ENCODE measurements at regions not wholly inside any gene's neighbourhood (a gene's known extent, or its start where the extent isn't known, plus 50 kb on each side); places are given as distances from the start of the nearest gene placed in this dataset.

DNA sequence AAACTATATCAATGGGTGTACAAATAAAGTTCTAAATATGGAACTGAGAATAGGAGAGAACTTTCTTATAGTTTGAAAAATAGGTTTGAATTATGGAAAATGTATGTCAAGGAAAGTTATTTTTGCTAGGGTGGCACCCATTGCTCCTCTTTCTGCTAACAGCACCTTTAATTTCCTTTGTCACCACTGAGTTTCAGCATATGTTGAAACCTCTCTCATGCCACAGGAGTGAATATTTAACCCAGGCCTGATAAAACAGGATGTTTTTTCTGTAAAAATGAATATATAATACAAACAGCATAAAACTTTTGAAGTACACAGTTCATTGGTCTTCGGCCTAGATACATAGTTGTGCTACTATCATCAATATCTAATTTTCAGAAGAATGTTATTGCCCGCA is 385.5 kb upstream of the ANO5 start:
- intact Hi-C loops (cut with DNase I): no loop called here

DNA sequence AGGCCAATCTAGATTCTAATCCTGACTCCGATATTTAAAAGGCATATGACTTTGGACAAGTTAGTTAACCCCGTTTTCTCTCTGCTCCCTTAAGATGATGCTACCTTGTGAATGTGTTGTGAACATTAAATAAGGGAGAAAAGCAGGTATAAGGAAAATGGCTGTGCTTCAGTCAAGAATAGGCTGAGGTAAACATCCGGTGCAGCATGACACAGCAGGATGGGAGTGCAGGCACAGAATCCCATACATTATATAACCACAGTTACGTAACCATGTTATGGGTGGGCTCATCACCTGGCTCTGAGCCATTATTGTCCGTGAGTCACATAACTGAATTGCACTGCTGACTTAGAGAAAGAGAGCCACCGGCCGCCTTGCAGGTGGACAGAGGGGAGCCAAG is 382.2 kb upstream of the ANO5 start:
- intact Hi-C loops (cut with DNase I): no loop called here
- DNase-seq (ENCODE audit: low spot score): no peak

More for the DNA sequence above, 385.5 kb upstream of the ANO5 start:
- DNase-seq (ENCODE audit: low spot score): no peak

DNA sequence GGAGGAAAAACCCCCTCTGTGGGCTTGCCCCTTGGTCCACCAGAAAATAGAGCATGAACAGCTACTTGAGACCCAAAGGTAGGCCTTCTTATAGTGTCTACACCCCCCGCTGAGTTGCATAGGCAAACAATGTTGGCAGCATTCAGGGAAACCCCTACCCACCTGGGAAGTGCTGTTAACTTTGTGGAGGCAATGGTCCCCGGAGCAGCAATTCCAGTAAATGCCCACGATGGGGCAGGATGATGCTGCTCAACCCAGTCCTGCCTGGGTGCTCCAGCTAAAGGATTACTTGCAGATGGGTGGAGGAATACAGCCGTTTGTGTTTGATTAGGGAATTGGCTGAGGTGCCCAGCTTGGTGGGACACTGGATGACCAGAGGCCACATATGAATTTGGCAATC is 381.3 kb upstream of the ANO5 start:
- no peak for DNase-seq (ENCODE audit: low spot score)
- intact Hi-C loops (cut with DNase I): no loop called here

DNA sequence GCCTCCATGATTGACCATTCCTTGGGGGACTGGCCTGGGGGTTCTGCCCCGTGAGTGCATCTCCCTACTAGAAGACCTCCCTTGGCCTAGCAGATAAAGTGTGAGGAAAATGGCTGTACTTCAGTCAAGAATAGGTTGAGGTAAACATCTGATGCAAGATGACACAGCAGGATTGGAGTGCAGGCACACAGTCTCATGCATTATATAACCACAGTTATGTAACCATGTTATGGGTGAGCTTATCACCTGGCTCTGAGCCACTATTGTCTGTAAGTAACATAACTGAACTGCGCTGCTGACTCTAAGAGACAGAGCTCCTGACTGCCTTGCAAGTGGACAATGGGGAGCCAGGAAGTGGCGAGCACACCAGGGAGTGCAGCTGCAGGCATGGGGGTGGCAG is 378.7 kb upstream of the ANO5 start:
- no peak for DNase-seq (ENCODE audit: low spot score)
- intact Hi-C loops (cut with DNase I): no loop called here

DNA sequence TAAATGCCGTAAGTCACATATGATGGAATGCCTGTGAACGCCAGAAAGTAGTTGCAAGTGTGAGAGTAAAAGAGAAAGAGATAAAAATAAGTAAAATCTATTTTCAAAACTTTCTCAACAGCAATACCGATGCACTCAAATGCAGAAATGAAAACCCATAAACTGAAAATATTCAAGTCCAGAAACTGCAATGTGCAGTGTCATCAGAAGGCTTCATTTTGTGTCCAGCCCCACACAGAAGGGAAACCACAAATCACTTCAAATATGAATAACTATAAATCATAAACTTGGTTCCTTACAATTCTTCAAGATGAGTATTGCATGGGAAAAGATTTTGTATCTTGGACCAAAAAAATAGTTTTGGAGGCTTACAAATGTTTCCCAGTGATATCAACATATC is 375.2 kb upstream of the ANO5 start:
- no peak for DNase-seq (ENCODE audit: low spot score)
- intact Hi-C loops (cut with DNase I): no loop called here

DNA sequence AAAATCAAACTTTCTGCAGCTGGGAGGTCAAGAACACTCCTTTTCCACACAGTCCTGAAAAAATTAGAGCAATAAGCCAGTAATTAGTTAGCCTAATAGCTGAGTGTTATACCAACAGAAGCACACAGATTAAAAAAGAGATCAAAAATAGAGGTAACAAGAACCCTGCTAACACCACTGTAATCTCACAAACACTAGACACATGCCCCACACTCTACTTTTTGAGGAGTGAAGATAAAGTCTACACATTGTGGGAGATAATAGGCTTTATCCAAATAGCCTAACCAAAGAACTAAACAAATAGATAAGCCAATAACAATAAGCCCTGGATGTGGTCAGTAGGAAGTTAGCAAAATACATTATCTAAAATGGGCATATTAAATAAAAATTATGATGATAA is 372.7 kb upstream of the ANO5 start:
- no peak for DNase-seq (ENCODE audit: low spot score)
- intact Hi-C loops (cut with DNase I): no loop called here

DNA sequence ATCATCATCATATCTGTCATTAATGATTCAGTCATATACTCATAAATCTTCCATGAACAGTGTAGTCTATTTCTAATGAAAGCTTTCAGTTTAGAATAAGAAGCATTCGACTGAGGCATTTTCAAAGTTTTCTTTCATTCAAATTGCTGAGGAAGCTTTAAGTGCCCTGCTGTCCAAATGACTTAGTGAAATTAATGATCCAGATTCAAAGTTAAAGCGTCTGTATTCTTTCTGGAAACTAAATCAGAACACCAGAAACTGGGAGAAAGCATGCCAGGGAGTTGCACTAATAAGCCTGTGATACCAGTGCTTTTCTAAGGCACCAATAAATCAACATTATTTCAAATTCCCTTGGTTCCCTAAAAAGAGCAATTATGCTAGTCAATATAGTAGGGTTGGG is 367.8 kb upstream of the ANO5 start:
- DNase-seq (ENCODE audit: low spot score): no peak
- intact Hi-C loops (cut with DNase I): no loop called here

DNA sequence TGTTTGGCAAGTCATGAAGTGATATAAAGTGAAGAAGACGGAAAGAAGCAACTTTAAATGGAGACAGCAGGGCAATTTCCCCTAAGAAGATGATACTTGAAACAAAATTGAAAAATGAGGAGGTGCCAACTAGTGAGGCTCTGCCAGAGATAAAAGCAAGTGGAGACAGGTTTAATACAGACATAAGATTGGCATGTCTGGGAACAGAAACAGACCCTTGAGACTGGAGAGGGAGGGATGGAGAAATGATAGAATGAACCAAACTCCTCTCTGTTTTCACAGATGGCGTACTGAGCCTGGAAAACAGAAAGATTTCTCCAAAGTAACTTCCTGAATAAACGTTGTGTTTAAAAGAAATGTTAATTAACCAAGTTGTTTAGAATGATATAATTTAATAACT is 354.5 kb upstream of the ANO5 start:
- intact Hi-C loops (cut with DNase I): no loop called here
- DNase-seq (ENCODE audit: low spot score): no peak

DNA sequence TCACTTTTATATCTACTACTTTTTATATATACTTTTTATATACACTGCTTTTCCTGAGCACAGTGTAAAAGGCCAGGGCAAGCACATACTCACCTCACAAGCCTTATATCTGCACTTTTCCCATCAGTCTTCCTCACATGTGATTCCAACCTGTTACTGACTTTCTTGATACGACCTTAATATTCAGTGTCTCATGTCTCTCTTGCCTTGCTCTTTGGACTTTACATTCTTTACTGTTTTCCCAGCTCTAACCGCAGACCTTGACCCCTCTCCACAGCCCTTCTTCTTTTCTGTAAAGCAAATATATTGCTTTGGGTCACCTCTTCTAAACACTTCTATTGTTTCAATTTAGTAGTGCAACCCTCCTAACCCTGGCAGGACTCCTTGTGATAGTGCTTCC is 353.1 kb upstream of the ANO5 start:
- no peak for DNase-seq (ENCODE audit: low spot score)
- intact Hi-C loops (cut with DNase I): no loop called here

DNA sequence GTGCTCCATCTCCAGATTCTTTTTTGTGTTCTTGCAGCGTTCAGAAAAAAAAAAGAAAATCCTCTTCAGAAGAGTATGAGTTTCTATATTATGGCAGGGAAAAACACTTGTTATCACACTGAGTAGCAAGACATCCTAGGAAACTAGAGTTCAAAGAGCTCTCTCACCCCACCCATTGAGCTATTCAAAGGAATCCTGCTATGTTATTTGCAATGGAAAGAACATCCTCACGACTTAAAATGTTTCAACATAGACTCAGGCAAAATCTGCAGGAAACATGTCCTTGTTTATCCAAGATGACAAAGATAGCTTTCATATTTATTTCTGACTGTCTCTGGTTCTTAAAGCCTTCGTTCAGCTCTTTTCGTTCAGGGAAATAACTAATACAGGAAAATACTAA is 331.6 kb upstream of the ANO5 start:
- intact Hi-C loops (cut with DNase I): no loop called here
- DNase-seq (ENCODE audit: low spot score): no peak

DNA sequence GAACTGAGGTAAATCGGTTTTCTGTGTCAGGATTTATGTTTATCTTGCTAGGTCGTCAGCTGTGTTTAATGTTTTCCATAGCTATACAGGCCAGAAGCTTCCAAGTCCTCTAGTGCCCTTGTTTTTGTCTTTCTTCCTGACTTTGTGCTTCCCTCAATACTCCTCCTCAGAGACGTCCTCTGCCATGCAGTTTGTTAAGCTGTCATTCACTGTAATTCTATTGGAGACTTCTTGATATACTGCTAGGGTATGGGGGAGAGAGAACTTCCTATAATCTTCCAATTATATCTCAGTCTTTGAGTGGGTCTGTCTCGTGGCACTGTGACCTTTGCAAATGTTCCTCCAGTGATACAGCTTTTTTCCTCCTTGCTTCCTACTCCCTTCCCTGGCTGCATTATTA is 327.3 kb upstream of the ANO5 start:
- intact Hi-C loops (cut with DNase I): no loop called here
- no peak for DNase-seq (ENCODE audit: low spot score)

DNA sequence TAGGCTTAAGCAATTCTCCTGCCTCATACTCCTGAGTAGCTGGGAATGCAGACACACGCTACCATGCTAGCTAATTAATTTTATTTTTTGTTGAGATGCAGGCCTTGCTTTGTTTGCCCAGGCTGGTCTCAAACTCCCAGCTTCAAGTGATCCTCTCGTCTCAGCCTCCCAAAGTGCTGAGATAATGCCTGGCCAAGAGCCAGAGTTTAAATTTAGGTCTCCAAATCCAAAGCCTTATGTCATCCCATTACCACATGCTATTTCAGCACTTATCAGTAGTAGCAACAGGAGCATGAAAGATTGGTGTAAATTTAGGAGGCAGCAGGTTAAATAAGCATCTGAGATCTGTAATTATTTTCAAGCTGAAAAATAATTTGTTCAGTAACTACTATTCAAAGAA is 326.1 kb upstream of the ANO5 start:
- DNase-seq (ENCODE audit: low spot score): no peak
- intact Hi-C loops (cut with DNase I): no loop called here

DNA sequence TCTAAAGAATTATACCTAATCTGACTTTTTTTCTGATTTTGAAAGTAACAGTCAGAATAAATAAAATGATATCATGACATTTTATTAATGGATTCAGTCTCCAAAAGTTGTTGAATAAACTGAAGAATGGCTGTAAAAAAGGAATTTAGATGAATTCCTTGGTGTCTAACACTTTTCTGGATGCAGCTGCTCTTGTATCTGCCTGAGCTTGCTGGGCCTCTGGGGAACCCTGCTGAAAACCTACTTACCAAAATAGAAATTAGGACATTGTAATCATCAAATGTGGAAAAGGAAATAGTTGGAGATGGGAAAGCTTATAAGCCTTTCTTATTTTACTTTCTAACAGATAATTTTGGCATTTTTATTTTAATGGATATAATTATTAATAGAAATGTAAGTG is 315.7 kb upstream of the ANO5 start:
- no peak for DNase-seq (ENCODE audit: low spot score)
- intact Hi-C loops (cut with DNase I): no loop called here

DNA sequence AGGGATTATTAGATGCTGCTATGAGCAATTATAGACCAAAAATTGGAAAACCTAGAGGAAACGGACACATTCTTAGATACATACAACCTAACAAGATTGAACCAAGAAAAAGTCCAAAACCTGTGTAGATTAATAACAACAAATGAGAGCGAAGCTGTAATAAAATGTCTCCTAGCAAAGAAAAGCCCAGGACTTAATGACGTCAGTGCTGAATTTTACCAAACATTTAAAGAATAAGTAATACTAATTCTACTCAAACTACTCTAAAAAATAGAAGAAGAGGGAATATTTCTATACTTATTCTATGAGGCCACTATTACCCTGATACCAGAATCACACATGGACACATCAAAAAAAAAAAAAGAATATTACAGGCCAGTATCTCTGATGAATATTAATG is 309.5 kb upstream of the ANO5 start:
- intact Hi-C loops (cut with DNase I): no loop called here
- no peak for DNase-seq (ENCODE audit: low spot score)

DNA sequence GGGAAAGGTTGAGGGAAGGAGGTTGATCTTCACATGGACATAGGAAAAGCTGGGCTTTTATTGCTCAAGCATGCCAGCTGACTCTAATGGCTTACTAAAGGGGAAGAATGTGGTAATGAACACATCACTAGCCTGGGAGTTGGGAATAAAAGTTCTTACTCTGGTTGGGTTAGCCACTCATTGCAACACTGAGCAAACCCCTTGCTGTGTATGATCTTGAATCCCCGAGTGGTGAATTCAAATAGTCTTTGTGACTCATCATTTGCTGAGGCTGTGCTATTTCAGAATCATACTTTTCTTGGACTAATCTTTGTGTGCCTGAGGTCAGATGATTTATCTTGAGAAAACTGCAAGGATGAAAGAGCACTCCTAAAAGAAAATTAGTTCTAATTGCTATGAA is 304.1 kb upstream of the ANO5 start:
- no peak for DNase-seq (ENCODE audit: low spot score)
- intact Hi-C loops (cut with DNase I): no loop called here

DNA sequence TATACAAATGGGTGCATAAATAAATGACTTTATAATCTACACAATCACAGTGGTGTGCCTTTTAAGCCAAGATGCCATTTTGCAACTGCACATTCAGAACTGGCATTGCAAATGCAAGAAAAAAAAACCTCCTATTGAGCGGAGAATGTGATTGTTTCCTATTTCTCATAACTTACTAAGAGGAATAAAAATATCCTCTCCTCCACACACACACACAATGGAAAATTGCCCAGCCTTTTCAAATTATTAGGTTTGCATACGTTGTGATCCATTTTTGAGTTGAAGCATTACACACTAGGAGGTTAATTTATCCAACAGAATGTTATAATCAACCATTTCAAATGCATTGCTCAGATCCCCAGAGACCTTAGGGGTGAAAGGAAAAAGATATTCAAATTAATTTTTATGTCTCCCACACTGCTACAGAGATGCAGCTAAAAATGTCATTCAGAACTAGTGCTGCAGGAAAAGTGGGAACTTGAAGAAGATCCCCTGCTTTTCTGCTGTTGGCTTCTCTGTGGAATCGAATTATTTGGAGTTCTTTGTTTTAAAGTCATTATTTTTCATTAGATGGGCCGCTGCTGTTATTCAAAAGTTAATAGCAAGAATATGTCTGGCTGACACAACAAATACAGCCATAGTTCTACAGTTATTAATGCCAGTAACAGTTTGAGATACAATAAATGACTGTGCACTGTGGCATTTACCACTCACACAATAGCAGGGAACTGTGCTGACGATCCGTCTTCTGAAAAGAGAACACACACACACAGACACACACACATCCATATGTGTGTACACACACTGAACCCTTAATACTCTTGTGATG is 299.9 kb upstream of the ANO5 start:
- intact Hi-C loops (cut with DNase I): no loop called here
- DNase-seq (ENCODE audit: low spot score): no peak

DNA sequence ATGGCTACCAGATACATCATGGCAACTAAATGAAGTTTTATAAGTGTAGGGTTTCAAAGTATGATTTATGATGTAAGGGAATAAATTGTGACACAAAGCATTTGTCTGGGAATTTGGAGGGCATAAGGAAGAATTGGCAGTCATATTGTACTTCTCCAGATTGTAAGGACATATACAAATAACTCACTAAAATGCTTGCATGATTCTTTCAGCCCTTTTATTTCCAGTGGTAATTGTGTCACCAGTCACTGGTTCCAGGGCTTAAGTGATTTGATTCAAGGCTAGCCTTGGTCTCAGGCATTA is 299.4 kb upstream of the ANO5 start:
- DNase-seq (ENCODE audit: low spot score): no peak
- intact Hi-C loops (cut with DNase I): no loop called here

DNA sequence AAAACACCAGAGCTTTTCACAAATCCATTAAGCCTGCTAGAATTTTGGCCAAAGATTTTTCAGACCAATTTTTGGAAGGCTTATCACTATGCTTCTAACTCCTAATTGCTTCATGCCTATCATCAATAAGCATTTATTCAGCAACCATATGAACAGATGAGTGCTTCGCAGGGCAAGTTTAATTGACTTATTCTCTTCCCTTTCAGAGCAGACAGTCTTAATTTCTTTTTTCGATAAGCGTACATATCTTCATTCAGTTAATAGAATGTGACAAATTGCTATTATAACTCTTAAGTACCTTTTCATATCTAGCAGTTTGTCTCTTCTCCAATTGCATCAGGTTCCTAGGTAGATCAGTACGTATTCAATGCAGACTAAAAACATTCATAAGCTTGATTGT is 298.4 kb upstream of the ANO5 start:
- no peak for DNase-seq (ENCODE audit: low spot score)
- intact Hi-C loops (cut with DNase I): no loop called here

DNA sequence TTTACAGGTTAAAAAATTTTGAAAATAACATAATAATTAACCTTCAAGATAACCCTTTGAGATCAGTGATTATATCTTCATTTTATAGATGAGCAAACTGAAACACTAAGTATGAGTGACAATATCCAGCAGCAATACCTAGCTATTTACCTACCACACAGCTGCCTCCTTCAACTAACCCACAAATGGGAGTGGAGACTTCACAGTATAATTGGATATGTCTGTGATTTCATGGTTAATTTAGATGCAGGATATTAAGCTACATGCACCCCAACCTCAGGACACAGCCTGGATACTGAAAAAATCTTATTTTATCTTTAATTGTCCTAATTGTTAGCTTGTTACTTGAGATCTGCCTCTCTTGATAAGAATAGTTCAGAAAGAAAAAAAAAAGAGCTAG is 297.2 kb upstream of the ANO5 start:
- intact Hi-C loops (cut with DNase I): no loop called here
- no peak for DNase-seq (ENCODE audit: low spot score)

DNA sequence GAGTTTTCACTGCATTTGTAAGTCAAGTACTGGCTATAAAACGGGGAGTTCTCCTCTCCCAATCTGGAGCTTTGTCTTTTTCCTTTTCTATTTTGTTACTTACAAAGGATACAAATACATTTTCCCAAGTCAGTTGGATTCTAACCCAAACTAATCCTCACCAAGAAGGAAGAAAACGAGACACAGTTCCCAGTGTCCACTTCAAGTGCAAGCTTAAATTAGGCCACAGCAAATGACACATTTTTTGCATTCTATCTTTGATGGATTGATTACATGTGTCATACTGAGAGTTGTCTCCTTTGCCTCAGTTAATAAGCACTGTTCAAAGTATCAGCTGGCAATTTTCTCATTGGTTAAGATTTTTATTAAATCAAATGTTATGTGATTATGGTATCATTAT is 296.7 kb upstream of the ANO5 start:
- intact Hi-C loops (cut with DNase I): no loop called here
- DNase-seq (ENCODE audit: low spot score): no peak

DNA sequence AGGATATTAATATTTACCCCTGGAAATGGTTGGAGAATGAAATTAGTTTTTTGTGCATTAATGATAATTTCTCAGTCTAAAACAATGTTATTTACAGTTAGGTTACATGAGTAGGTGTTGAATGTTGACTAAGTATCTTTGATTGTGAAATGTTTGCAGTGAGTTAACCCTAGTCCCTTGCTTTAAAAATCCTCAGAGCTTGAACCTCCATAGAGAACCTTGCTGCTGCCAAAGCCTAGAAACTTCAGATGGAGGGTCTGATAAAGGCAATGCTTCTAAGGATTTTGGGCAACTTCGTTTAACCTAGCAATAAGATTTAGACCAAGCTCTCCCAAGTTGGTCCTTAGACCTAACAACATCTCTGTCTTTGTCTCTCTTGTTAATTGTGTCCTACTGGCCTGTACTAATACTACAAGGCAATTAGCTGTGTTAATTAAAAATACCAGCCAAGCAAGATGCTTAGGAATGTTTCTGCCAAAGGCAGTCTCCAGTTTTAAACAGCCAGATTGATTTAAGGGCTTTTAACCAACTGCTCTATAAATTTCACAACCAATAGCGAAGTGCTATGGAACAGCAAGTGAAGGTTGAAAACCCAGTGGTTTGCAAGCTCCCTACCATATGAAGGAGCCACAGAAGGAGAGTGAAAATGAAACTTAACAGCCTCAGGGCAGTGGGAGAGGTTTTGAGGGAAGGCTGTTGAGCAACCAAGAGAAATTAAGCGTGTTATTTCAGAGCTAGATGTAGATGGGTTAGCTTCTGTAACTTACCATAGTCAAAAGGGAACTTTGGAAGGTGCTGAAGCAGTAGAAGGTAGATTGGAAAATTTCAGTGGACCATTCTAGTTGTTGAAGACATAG is 295.9 kb upstream of the ANO5 start:
- no peak for DNase-seq (ENCODE audit: low spot score)
- intact Hi-C loops (cut with DNase I): no loop called here
